Endodermal cell (in vitro differentiated cells): ENCODE measurements at regions not wholly inside any gene's neighbourhood (a gene's known extent, or its start where the extent isn't known, plus 50 kb on each side); places are given as distances from the start of the nearest gene placed in this dataset.

Source experiments
- DNase-seq: peaks from one replicate; pipeline ENCODE4 v3.0.0-alpha.2; 2017
- H3K27ac ChIP-seq: 2 replicates; pipeline ENCODE4 v1.5.1; 2013; ENCODE audit warnings: mild to moderate bottlenecking, low read depth, low read length, moderate library complexity
- H3K27me3 ChIP-seq: 2 replicates; pipeline ENCODE4 v1.6.1; 2013; ENCODE audit warnings: mild to moderate bottlenecking, low read length, moderate library complexity; ENCODE audit not compliant: insufficient read depth, control insufficient read depth, poor library complexity, severe bottlenecking
- H3K36me3 ChIP-seq: 2 replicates; pipeline ENCODE4 v1.7.0; 2013; ENCODE audit warnings: mild to moderate bottlenecking, low read length, moderate library complexity; ENCODE audit not compliant: control insufficient read depth, insufficient read depth
- H3K4me1 ChIP-seq: one replicate; pipeline ENCODE4 v1.7.0; 2013; ENCODE audit warnings: low read length; ENCODE audit not compliant: control insufficient read depth, insufficient read depth
- H3K4me3 ChIP-seq: 2 replicates; pipeline ENCODE4 v1.5.1; 2013; ENCODE audit warnings: mild to moderate bottlenecking, low read length, moderate library complexity
- H3K9ac ChIP-seq: 2 replicates; pipeline ENCODE4 v1.6.1; 2013; ENCODE audit warnings: mild to moderate bottlenecking, low read length, moderate library complexity; ENCODE audit not compliant: poor library complexity, severe bottlenecking; ENCODE audit errors: extremely low read depth
- H3K9me3 ChIP-seq: 2 replicates; pipeline ENCODE4 v1.6.1; 2013; ENCODE audit warnings: mild to moderate bottlenecking, low read length, moderate library complexity; ENCODE audit not compliant: control insufficient read depth
- H3K27ac Mint-ChIP-seq: 2 replicates; pipeline ENCODE4 v1.8.0; 2020; ENCODE audit warnings: mixed read lengths
- H3K27me3 Mint-ChIP-seq: 2 replicates; pipeline ENCODE4 v1.8.0; 2021; ENCODE audit warnings: mild to moderate bottlenecking, mixed read lengths; ENCODE audit not compliant: insufficient read depth
- H3K36me3 Mint-ChIP-seq: 2 replicates; pipeline ENCODE4 v1.8.0; 2020; ENCODE audit warnings: low read depth, mixed read lengths
- H3K4me1 Mint-ChIP-seq: 2 replicates; pipeline ENCODE4 v1.8.0; 2020; ENCODE audit warnings: mixed read lengths
- H3K4me3 Mint-ChIP-seq: 2 replicates; pipeline ENCODE4 v1.8.0; 2020; ENCODE audit warnings: mild to moderate bottlenecking, moderate library complexity, mixed read lengths
- H3K9me3 Mint-ChIP-seq: 2 replicates; pipeline ENCODE4 v1.8.0; 2020; ENCODE audit warnings: mild to moderate bottlenecking, mixed read lengths
- WGBS, 2 experiments: methylation state at CpG; one replicate each; pipeline versions ENCODE4 v1.1.5 to v1.1.7; 2013; ENCODE audit warnings: missing lambda C conversion rate in 2 of 2, mixed read lengths in 1 of 2; ENCODE audit not compliant: insufficient coverage in 1 of 2, insufficient read length in 1 of 2; 5-methylcytosine and 5-hydroxymethylcytosine counted together
- TF ChIP-seq, protein P1 (sequence below): fragments of 200-600 bp; sonication (generic); conservative IDR thresholded peaks from 2 replicates; pipeline ENCODE4 v1.5.0; 2021; ENCODE audit warnings: antibody characterized with exemption, mild to moderate bottlenecking

DNA sequence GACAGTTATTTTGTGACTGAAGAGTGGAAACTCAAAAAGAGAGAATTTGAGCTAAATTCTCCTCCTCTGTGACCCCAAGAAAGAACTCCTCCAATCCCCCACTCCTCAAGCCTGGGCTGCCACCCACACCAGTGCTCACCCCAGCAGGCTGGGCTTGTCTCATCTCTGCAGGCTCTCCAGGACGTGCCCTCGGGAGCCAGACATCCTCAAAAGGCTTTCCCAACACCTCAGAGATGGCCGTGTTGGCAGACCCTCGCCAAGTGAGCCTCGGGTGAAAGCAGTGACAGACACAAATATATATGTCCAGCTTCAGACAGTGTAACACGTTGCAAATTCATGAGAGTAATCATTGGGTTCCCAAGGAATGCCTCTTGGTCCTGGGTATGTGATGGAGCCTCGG lies 377.7 kb upstream of the SALL3 start:
- TF ChIP-seq, protein P1, sequence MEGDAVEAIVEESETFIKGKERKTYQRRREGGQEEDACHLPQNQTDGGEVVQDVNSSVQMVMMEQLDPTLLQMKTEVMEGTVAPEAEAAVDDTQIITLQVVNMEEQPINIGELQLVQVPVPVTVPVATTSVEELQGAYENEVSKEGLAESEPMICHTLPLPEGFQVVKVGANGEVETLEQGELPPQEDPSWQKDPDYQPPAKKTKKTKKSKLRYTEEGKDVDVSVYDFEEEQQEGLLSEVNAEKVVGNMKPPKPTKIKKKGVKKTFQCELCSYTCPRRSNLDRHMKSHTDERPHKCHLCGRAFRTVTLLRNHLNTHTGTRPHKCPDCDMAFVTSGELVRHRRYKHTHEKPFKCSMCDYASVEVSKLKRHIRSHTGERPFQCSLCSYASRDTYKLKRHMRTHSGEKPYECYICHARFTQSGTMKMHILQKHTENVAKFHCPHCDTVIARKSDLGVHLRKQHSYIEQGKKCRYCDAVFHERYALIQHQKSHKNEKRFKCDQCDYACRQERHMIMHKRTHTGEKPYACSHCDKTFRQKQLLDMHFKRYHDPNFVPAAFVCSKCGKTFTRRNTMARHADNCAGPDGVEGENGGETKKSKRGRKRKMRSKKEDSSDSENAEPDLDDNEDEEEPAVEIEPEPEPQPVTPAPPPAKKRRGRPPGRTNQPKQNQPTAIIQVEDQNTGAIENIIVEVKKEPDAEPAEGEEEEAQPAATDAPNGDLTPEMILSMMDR, result no peak
- H3K9me3 ChIP-seq, result no peaks in the 10 kb centered on the region
- no peaks in the 10 kb centered on the region for H3K27me3 ChIP-seq
- no peaks in the 10 kb centered on the region for H3K4me1 Mint-ChIP-seq
- H3K27me3 Mint-ChIP-seq, result no peaks in the 10 kb centered on the region
- H3K4me1 ChIP-seq, result no peaks in the 10 kb centered on the region
- H3K27ac ChIP-seq, result no peak overlapping the region
- no peak overlapping the region for H3K27ac Mint-ChIP-seq
- H3K4me3 ChIP-seq, result no peak overlapping the region
- no peaks in the 10 kb centered on the region for H3K9me3 Mint-ChIP-seq
- no peak overlapping the region for H3K4me3 Mint-ChIP-seq
- peak; percentile 22 for DNase-seq
- H3K9ac ChIP-seq, result no peak overlapping the region
- no peaks in the 10 kb centered on the region for H3K36me3 Mint-ChIP-seq
- WGBS, 2 experiments, result 91 to 96% methylated on average over 7 of the region's 7 CpGs
- H3K36me3 ChIP-seq, result no peaks in the 10 kb centered on the region

DNA sequence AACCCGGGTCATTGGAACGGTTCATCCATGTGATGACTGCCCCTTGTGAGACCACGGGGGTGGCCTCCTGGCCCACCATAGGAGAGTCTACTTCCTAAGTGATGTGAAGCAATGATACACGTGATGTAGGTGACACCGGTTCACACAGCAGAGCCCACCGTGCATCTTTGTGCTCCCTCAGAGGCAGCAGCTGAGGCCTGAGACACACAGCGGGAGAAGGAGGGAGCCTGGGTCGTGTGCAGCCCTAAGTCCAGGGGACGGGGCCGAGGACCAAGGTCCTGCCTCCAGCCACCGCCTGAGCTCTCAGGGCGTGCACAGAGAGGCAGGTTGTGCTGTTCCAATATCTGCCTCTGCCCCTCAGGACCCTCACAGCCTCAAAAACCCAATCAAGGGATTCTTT lies 377.2 kb upstream of the SALL3 start:
- Histone ChIP-seq H3K27me3 (no peaks in the 10 kb centered on the region), H3K9ac (no peak overlapping the region), H3K27ac (no peak overlapping the region), H3K4me3 (no peak overlapping the region), H3K9me3 (no peaks in the 10 kb centered on the region), H3K36me3 (no peaks in the 10 kb centered on the region), H3K4me1 (no peaks in the 10 kb centered on the region)
- Mint-ChIP-seq H3K4me3 (no peak overlapping the region), H3K9me3 (no peaks in the 10 kb centered on the region), H3K4me1 (no peaks in the 10 kb centered on the region), H3K27ac (no peak overlapping the region), H3K27me3 (no peaks in the 10 kb centered on the region), H3K36me3 (no peaks in the 10 kb centered on the region)
- TF ChIP-seq, protein P1, result no peak
- 90 to 96% methylated on average over 5 to 12 of the region's 12 CpGs for WGBS, 2 experiments
- peak; percentile 24 for DNase-seq

DNA sequence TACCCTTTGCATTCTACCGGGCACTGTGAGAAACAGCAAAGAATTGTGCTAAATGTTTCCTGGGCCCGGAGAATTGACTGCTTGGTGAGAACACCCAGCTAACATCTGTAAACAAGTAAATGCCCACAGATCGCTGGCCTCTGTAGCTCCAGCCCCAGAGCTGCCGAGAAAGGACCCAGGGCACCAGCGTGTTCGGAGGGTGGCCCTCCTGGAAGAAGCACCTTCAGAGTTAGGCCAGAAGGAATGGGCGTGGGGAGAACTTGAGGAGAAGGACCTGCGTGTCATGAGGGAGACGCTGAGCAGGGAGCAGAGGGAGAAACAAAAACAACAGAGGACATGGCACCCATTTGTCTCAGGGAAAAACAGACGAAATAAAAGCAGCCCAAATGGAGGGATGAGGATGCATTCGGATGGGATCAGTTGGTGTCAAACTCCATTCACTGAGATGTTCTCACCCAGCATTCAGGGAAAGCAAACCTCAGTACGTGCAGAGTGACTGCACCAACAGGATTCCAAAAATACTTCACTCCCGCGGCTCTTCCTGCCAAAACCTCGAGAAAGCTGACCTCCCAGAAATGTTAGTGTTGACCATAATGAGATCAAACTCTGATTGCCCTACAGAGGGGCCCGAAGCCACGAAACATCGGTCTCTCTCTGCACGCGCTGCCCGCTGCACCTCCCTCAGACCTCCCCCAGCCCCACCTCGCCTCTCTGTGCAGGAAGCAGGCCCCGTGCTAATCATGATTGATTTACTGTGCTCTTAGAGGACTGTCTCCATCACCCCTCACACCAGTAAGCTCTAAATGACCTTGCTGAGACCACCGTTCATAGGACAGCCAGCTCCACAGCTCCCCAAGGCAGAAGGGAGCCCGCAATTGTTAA lies 376.3 kb upstream of the SALL3 start:
- Histone ChIP-seq H3K27ac (no peak overlapping the region), H3K36me3 (no peaks in the 10 kb centered on the region), H3K9ac (no peak overlapping the region), H3K4me1 (no peaks in the 10 kb centered on the region), H3K27me3 (no peaks in the 10 kb centered on the region), H3K4me3 (no peak overlapping the region), H3K9me3 (no peaks in the 10 kb centered on the region)
- DNase-seq, result peak; percentile 31
- whole genome bisulfite sequencing, 2 experiments, result 87 to 89% methylated on average over 22 to 25 of the region's 25 CpGs
- Mint-ChIP-seq H3K27ac (no peak overlapping the region), H3K4me1 (no peaks in the 10 kb centered on the region), H3K4me3 (no peak overlapping the region), H3K27me3 (no peaks in the 10 kb centered on the region), H3K9me3 (no peaks in the 10 kb centered on the region), H3K36me3 (no peaks in the 10 kb centered on the region)
- TF ChIP-seq, protein P1, result no peak
